ENCODE measurements at regions not wholly inside any gene's neighbourhood (a gene's known extent, or its start where the extent isn't known, plus 50 kb on each side); places are given as distances from the start of the nearest gene placed in this dataset.

DNA sequence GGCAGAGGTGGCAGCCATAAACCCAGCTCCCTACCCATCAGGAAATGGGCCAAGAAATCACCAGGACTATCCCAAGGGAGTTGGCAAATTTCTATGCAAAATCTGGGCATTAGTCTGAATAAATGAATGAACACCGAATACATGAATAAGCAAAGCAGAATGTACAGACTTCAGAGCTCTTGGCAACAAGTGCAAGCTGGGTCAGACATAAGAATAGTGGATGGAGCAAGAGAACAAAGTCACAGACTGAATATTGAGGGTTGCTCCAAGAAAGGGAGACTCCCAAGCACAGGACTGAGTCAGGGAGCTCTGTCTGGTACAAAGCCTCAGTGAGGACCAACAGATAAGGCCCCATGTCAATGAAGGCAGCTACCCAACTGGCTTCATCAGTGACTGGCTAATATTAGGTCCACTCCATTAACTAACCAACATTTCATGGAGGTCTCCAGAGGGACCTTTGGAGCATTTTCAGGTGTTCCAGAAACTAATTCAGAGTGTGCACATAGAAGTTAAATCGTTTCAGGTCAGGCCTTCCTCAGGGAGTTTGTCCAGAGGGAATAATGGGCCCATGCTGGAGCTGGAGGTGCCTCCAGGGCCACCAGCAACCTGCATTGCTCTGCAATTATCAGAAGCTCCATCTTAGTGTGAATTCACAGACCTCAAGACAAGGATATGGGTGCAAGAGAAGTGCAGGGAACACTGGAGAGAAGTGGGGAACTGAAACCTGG is 191.5 kb upstream of the RALGAPA2 start:
- Histone ChIP-seq H3K4me3 (ENCODE audit: low read depth, low read length) (no peak overlapping the region), H3K27me3 (replicated peaks; ENCODE audit: control insufficient read depth, insufficient read depth, low read length) (no peaks in the 10 kb centered on the region), H3K36me3 (ENCODE audit: control insufficient read depth, insufficient read depth, low read length) (no peaks in the 10 kb centered on the region), H3K4me1 (no peaks in the 10 kb centered on the region), H3K9me3 (peaks cover 15% of the 10 kb centered on the region)
- intact Hi-C loops (cut with micrococcal nuclease; ENCODE audit: unreplicated experiment): no loop called here
- Mint-ChIP-seq H3K36me3 (ENCODE audit: insufficient read depth, unreplicated experiment) (no peaks in the 10 kb centered on the region), H3K27ac (ENCODE audit: unreplicated experiment) (no peak overlapping the region), H3K9me3 (ENCODE audit: unreplicated experiment) (peaks cover 17% of the 10 kb centered on the region), H3K4me1 (ENCODE audit: low read depth, unreplicated experiment) (no peaks in the 10 kb centered on the region), H3K27me3 (ENCODE audit: insufficient read depth, unreplicated experiment) (peaks cover 3% of the 10 kb centered on the region), H3K4me3 (ENCODE audit: unreplicated experiment) (no peak overlapping the region)
- CTCF ChIA-PET: no interaction called here
- no TSS peak for BruUV-seq (replicated peaks)
- POLR2A ChIA-PET: no interaction called here
- TF ChIP-seq, protein P1, sequence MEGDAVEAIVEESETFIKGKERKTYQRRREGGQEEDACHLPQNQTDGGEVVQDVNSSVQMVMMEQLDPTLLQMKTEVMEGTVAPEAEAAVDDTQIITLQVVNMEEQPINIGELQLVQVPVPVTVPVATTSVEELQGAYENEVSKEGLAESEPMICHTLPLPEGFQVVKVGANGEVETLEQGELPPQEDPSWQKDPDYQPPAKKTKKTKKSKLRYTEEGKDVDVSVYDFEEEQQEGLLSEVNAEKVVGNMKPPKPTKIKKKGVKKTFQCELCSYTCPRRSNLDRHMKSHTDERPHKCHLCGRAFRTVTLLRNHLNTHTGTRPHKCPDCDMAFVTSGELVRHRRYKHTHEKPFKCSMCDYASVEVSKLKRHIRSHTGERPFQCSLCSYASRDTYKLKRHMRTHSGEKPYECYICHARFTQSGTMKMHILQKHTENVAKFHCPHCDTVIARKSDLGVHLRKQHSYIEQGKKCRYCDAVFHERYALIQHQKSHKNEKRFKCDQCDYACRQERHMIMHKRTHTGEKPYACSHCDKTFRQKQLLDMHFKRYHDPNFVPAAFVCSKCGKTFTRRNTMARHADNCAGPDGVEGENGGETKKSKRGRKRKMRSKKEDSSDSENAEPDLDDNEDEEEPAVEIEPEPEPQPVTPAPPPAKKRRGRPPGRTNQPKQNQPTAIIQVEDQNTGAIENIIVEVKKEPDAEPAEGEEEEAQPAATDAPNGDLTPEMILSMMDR (IDR thresholded peaks at IDR 0.05; ENCODE audit: insufficient read depth in 1 of 2, low read depth in 1 of 2, low read length in 1 of 2, severe bottlenecking in 1 of 2, unreplicated experiment in 1 of 2): no peak
- DNase-seq: no peak

DNA sequence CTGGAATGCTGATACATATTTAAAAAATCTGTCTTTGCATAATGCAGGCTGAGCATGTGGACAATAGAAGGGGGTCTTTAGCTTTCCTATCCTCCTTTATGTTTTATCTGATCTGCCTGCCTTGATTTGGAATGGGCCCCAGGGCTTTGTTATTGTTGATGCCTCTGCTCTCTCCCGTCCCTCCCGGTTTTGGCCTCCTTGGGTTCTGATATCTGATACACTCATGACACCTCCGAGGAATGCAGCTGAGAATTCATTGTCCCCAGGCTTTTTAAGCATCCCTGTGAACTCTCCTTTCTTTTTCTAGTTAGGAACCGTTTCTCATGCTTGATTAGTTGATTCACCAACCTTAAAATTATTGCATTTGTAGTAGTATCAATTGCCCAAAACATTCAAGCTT is 185.5 kb upstream of the RALGAPA2 start:
- Histone ChIP-seq H3K36me3 (ENCODE audit: control insufficient read depth, insufficient read depth, low read length) (no peaks in the 10 kb centered on the region), H3K4me3 (ENCODE audit: low read depth, low read length) (no peak overlapping the region), H3K4me1 (no peaks in the 10 kb centered on the region), H3K9me3 (0 out of 2 replicates have a peak, but pooled peaks cover 4% of the 10 kb centered on the region), H3K27me3 (replicated peaks; ENCODE audit: control insufficient read depth, insufficient read depth, low read length) (no peaks in the 10 kb centered on the region)
- H3K9me3 Mint-ChIP-seq (ENCODE audit: unreplicated experiment): peaks cover 10% of the 10 kb centered on the region
- no peaks in the 10 kb centered on the region for H3K4me1 Mint-ChIP-seq (ENCODE audit: low read depth, unreplicated experiment)
- H3K27me3 Mint-ChIP-seq (ENCODE audit: insufficient read depth, unreplicated experiment): no peaks in the 10 kb centered on the region
- intact Hi-C loops (cut with micrococcal nuclease; ENCODE audit: unreplicated experiment): no loop called here
- CTCF ChIA-PET: no interaction called here
- TF ChIP-seq, protein P1 (IDR thresholded peaks at IDR 0.05; ENCODE audit: insufficient read depth in 1 of 2, low read depth in 1 of 2, low read length in 1 of 2, severe bottlenecking in 1 of 2, unreplicated experiment in 1 of 2): no peak
- DNase-seq: no peak
- BruUV-seq (replicated peaks): no TSS peak
- H3K4me3 Mint-ChIP-seq (ENCODE audit: unreplicated experiment): no peak overlapping the region
- H3K36me3 Mint-ChIP-seq (ENCODE audit: insufficient read depth, unreplicated experiment): peaks cover 6% of the 10 kb centered on the region
- POLR2A ChIA-PET: no interaction called here
- no peak overlapping the region for H3K27ac Mint-ChIP-seq (ENCODE audit: unreplicated experiment)

DNA sequence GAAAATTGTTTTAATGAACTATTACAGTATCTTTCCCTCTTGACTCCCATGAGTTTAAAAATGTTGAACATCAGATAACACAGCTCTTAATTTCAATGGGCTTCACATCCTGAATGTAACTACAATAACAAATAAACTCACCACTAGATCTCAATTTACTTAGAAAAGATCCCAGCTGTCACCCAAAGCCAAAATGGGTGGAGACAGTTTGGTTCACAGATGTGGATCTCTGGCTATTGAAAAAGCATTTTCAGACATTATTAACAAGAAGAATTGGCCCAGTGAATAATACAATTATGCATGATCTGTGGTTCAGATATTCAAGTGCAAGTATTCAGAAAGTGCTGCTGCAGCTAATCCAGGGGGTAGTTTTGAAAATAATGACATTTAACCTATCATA is 184.7 kb upstream of the RALGAPA2 start:
- Mint-ChIP-seq H3K27ac (ENCODE audit: unreplicated experiment) (no peak overlapping the region), H3K36me3 (ENCODE audit: insufficient read depth, unreplicated experiment) (peaks cover 6% of the 10 kb centered on the region), H3K27me3 (ENCODE audit: insufficient read depth, unreplicated experiment) (no peaks in the 10 kb centered on the region), H3K4me3 (ENCODE audit: unreplicated experiment) (no peak overlapping the region), H3K9me3 (ENCODE audit: unreplicated experiment) (peaks cover 10% of the 10 kb centered on the region), H3K4me1 (ENCODE audit: low read depth, unreplicated experiment) (no peaks in the 10 kb centered on the region)
- Histone ChIP-seq H3K4me1 (no peaks in the 10 kb centered on the region), H3K27me3 (replicated peaks; ENCODE audit: control insufficient read depth, insufficient read depth, low read length) (no peaks in the 10 kb centered on the region), H3K9me3 (0 out of 2 replicates have a peak, but pooled peaks cover 4% of the 10 kb centered on the region), H3K4me3 (ENCODE audit: low read depth, low read length) (no peak overlapping the region), H3K36me3 (ENCODE audit: control insufficient read depth, insufficient read depth, low read length) (no peaks in the 10 kb centered on the region)
- CTCF ChIA-PET: no interaction called here
- intact Hi-C loops (cut with micrococcal nuclease; ENCODE audit: unreplicated experiment): no loop called here
- TF ChIP-seq, protein P1 (IDR thresholded peaks at IDR 0.05; ENCODE audit: insufficient read depth in 1 of 2, low read depth in 1 of 2, low read length in 1 of 2, severe bottlenecking in 1 of 2, unreplicated experiment in 1 of 2): no peak
- POLR2A ChIA-PET: no interaction called here
- no TSS peak for BruUV-seq (replicated peaks)
- no peak for DNase-seq
